Endothelial cell (in vitro differentiated cells): ENCODE measurements at regions not wholly inside any gene's neighbourhood (a gene's known extent, or its start where the extent isn't known, plus 50 kb on each side); places are given as distances from the start of the nearest gene placed in this dataset.

ENCODE experiments used
- DNase-seq: peaks from one replicate; pipeline ENCODE4 v3.0.0; 2021; ENCODE audit warnings: low spot score
- H3K27ac Mint-ChIP-seq: one replicate; pipeline ENCODE4 v1.8.0; 2021; ENCODE audit warnings: mixed read lengths, inconsistent platforms; ENCODE audit not compliant: unreplicated experiment
- H3K27me3 Mint-ChIP-seq: one replicate; pipeline ENCODE4 v1.8.0; 2021; ENCODE audit warnings: mild to moderate bottlenecking, moderate library complexity, mixed read lengths, inconsistent platforms; ENCODE audit not compliant: unreplicated experiment
- H3K36me3 Mint-ChIP-seq: one replicate; pipeline ENCODE4 v1.8.0; 2021; ENCODE audit warnings: mild to moderate bottlenecking, low read depth, mixed read lengths, inconsistent platforms; ENCODE audit not compliant: unreplicated experiment
- H3K4me1 Mint-ChIP-seq: one replicate; pipeline ENCODE4 v1.8.0; 2021; ENCODE audit warnings: mild to moderate bottlenecking, mixed read lengths, inconsistent platforms; ENCODE audit not compliant: unreplicated experiment
- H3K4me3 Mint-ChIP-seq: one replicate; pipeline ENCODE4 v1.8.0; 2021; ENCODE audit warnings: mild to moderate bottlenecking, mixed read lengths, inconsistent platforms; ENCODE audit not compliant: unreplicated experiment
- H3K9me3 Mint-ChIP-seq: one replicate; pipeline ENCODE4 v1.8.0; 2021; ENCODE audit warnings: mixed read lengths, inconsistent platforms; ENCODE audit not compliant: unreplicated experiment
- TF ChIP-seq, protein P1 (sequence below): fragments of 200-600 bp; sonication (generic); IDR thresholded peaks from one replicate; pipeline ENCODE4 v1.5.0; 2021; ENCODE audit warnings: antibody characterized with exemption; ENCODE audit not compliant: unreplicated experiment

- no peak overlapping the region for H3K4me3 Mint-ChIP-seq
- H3K27ac Mint-ChIP-seq, result no peak overlapping the region
- H3K4me1 Mint-ChIP-seq, result peaks cover 6% of the 10 kb centered on the region
- TF ChIP-seq, protein P1, sequence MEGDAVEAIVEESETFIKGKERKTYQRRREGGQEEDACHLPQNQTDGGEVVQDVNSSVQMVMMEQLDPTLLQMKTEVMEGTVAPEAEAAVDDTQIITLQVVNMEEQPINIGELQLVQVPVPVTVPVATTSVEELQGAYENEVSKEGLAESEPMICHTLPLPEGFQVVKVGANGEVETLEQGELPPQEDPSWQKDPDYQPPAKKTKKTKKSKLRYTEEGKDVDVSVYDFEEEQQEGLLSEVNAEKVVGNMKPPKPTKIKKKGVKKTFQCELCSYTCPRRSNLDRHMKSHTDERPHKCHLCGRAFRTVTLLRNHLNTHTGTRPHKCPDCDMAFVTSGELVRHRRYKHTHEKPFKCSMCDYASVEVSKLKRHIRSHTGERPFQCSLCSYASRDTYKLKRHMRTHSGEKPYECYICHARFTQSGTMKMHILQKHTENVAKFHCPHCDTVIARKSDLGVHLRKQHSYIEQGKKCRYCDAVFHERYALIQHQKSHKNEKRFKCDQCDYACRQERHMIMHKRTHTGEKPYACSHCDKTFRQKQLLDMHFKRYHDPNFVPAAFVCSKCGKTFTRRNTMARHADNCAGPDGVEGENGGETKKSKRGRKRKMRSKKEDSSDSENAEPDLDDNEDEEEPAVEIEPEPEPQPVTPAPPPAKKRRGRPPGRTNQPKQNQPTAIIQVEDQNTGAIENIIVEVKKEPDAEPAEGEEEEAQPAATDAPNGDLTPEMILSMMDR, result no peak
- no peak for DNase-seq
- no peaks in the 10 kb centered on the region for H3K9me3 Mint-ChIP-seq
- peaks cover 4% of the 10 kb centered on the region for H3K27me3 Mint-ChIP-seq
- peaks cover 3% of the 10 kb centered on the region for H3K36me3 Mint-ChIP-seq
Measured at GRCh38 chr3:40770061-40770460, 245.3 kb downstream of the ZNF621 start.

GRCh38 chr3:40771112-40771511 lies 246.4 kb downstream of the ZNF621 start:
- TF ChIP-seq, protein P1, result no peak
- Mint-ChIP-seq H3K4me3 (no peak overlapping the region), H3K27me3 (peaks cover 4% of the 10 kb centered on the region), H3K9me3 (no peaks in the 10 kb centered on the region), H3K36me3 (peaks cover 2% of the 10 kb centered on the region), H3K27ac (no peak overlapping the region), H3K4me1 (peaks cover 11% of the 10 kb centered on the region)
- no peak for DNase-seq

GRCh38 chr3:40779039-40779438 lies 254.3 kb downstream of the ZNF621 start:
- Mint-ChIP-seq H3K4me3 (no peak overlapping the region), H3K27ac (peak overlapping the region; percentile 28), H3K36me3 (no peaks in the 10 kb centered on the region), H3K9me3 (no peaks in the 10 kb centered on the region), H3K27me3 (peaks cover 2% of the 10 kb centered on the region), H3K4me1 (peaks cover 36% of the 10 kb centered on the region)
- DNase-seq, result no peak
- TF ChIP-seq, protein P1, result no peak

DNA sequence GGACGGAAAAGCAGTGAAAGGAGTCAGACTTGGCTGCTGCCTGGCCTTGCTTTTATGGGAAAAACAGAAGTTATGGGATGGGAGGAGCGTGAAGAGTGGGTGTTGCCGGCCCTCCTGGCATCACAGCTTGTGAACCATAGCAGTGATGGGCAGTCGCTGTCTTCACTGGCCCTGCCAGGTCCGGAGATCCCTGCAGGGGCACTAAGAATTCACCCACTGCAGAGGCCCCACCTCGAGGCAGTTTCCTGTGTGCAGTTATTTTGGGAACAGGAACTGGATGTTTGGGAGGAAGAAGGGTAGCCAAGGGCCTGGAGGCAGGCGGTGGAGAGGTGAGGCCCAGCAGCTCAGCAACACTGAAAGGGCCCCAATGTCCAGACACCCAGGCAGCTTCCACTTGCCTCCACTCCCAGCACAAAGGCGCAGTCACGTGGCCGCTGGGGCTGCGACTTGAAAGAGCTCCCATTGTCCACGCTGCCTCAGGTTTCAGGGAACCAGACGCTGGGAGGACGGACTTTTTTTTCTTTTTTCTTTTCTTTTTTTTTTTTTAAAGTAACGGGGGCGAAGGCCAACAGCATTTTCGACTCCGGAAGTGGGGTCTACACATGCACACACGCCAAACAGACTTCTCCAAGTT lies 255.6 kb downstream of the ZNF621 start:
- Mint-ChIP-seq H3K9me3 (no peaks in the 10 kb centered on the region), H3K36me3 (no peaks in the 10 kb centered on the region), H3K4me1 (peaks cover 33% of the 10 kb centered on the region), H3K4me3 (no peak overlapping the region), H3K27me3 (peaks cover 2% of the 10 kb centered on the region), H3K27ac (no peak overlapping the region)
- TF ChIP-seq, protein P1, result no peak
- DNase-seq, result peak; percentile 6

DNA sequence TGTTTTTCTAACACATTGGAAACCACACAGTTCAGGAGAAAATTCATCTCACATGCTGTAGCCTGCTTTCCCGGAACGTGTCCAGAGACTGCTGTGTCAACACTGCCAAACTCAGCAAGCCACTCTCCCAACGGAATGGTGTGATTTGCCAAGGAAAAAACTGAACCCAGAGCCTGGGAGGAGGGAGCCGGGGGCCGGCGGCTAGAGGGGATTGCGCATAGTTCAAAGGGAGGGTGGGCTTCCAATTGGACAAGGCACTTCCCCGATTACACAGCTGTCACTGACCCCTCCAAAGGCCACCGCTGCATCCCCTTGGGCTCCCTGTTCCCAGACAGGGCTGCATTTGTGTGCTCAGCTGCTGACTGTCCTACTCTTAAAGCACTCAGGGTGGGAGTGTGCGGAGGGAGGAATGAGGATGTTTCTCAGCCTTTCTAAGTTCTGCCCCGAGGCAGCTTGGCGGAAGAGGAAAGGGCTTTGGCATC lies 256.2 kb downstream of the ZNF621 start:
- H3K27me3 Mint-ChIP-seq, result peaks cover 2% of the 10 kb centered on the region
- H3K4me3 Mint-ChIP-seq, result no peak overlapping the region

More for the DNA sequence above, 256.2 kb downstream of the ZNF621 start:
- Mint-ChIP-seq H3K9me3 (no peaks in the 10 kb centered on the region), H3K36me3 (no peaks in the 10 kb centered on the region), H3K27ac (no peak overlapping the region), H3K4me1 (peaks cover 31% of the 10 kb centered on the region)
- TF ChIP-seq, protein P1, result no peak
- no peak for DNase-seq
